ENCODE measurements at regions not wholly inside any gene's neighbourhood (a gene's known extent, or its start where the extent isn't known, plus 50 kb on each side); places are given as distances from the start of the nearest gene placed in this dataset.

DNA sequence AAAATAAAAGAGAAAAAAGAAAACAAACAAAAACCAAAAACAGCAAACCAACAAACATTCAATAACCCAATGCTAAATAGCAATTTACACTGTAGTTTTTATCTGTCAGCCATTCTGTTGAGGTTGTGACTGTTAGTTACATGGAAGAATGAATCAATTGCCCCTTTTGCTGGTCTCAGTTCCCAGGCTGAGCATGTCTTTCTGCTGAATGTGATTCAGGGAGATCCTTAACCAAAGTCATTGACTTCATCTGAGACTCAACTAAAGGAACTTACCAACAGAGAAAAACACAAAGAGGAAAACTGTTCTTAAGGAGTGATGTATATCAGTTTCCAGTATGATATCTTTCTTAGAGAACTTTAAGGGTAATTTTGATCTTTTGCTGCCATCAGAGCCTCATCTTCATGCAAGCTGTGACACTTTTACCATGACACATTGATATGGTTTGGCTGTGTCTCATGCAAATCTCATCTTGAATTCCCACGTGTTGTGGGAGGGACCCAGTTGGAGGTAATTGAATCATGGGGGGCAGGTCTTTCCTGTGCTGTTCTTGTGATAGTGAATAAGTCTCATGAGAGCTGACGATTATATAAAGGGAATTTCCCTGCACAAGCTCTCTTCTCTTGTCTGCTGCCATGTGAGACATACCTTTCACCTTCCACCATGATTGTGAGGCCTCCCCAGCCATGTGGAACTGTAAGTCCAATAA lies 469.8 kb downstream of the KIF20B start:
- DNase-seq (no peak), ATAC-seq (no peak)
- Histone ChIP-seq H3K36me3 (no peaks in the 10 kb centered on the region), H3K4me1 (no peaks in the 10 kb centered on the region), H3K27ac (no peak overlapping the region), H3K9me3 (no peaks in the 10 kb centered on the region), H3K4me3 (no peak overlapping the region), H3K27me3 (no peaks in the 10 kb centered on the region)
- TF ChIP-seq, protein P1, sequence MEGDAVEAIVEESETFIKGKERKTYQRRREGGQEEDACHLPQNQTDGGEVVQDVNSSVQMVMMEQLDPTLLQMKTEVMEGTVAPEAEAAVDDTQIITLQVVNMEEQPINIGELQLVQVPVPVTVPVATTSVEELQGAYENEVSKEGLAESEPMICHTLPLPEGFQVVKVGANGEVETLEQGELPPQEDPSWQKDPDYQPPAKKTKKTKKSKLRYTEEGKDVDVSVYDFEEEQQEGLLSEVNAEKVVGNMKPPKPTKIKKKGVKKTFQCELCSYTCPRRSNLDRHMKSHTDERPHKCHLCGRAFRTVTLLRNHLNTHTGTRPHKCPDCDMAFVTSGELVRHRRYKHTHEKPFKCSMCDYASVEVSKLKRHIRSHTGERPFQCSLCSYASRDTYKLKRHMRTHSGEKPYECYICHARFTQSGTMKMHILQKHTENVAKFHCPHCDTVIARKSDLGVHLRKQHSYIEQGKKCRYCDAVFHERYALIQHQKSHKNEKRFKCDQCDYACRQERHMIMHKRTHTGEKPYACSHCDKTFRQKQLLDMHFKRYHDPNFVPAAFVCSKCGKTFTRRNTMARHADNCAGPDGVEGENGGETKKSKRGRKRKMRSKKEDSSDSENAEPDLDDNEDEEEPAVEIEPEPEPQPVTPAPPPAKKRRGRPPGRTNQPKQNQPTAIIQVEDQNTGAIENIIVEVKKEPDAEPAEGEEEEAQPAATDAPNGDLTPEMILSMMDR (IDR thresholded peaks at IDR 0.05): no peak
- no peak for TF ChIP-seq POLR2A (IDR thresholded peaks at IDR 0.05)
- 33% methylated on average over 2 of the region's 2 CpGs for WGBS (ENCODE audit: insufficient coverage, low coverage, low lambda C conversion rate, missing lambda C conversion rate)
- intact Hi-C loops (cut with DNase I): no loop called here

DNA sequence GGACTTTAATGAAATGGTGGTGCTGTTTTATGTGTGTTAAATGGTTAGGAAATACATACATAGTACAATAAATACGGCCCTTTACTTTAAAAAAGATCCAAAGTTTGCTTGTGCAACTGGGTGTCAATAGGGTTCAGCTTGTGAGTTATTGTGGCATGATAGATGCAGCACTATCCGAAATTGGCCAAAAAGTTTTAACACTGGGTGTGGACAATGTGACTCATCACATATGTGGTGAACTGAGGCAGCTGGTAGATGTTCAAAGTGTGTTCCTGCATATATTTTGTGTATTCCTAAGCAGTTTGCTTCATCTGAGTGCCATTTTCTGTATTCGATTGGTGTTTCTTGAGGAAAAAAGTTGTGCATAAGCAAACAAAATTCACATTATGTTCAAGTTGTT lies 473.1 kb downstream of the KIF20B start:
- H3K36me3 ChIP-seq: no peaks in the 10 kb centered on the region
- 40% methylated on average over 3 of the region's 3 CpGs for WGBS (ENCODE audit: insufficient coverage, low coverage, low lambda C conversion rate, missing lambda C conversion rate)
- H3K4me1 ChIP-seq: no peaks in the 10 kb centered on the region
- TF ChIP-seq POLR2A (IDR thresholded peaks at IDR 0.05): no peak
- TF ChIP-seq, protein P1 (IDR thresholded peaks at IDR 0.05): no peak
- no peaks in the 10 kb centered on the region for H3K9me3 ChIP-seq
- ATAC-seq (no peak), DNase-seq (no peak)
- H3K27me3 ChIP-seq: no peaks in the 10 kb centered on the region
- H3K4me3 ChIP-seq: no peak overlapping the region
- intact Hi-C loops (cut with DNase I): no loop called here
- no peak overlapping the region for H3K27ac ChIP-seq

GRCh38 chr10:90175161-90175681 lies 473.8 kb downstream of the KIF20B start:
- 56% methylated on average over 5 of the region's 7 CpGs for WGBS (ENCODE audit: insufficient coverage, low coverage, low lambda C conversion rate, missing lambda C conversion rate)
- DNase-seq (no peak), ATAC-seq (no peak)
- intact Hi-C loops (cut with DNase I): no loop called here
- no peak overlapping the region for H3K27ac ChIP-seq
- no peak for TF ChIP-seq POLR2A (IDR thresholded peaks at IDR 0.05)
- TF ChIP-seq, protein P1 (IDR thresholded peaks at IDR 0.05): no peak
- H3K27me3 ChIP-seq: no peaks in the 10 kb centered on the region
- H3K36me3 ChIP-seq: no peaks in the 10 kb centered on the region
- H3K4me1 ChIP-seq: no peaks in the 10 kb centered on the region
- H3K9me3 ChIP-seq: no peaks in the 10 kb centered on the region
- no peak overlapping the region for H3K4me3 ChIP-seq

DNA sequence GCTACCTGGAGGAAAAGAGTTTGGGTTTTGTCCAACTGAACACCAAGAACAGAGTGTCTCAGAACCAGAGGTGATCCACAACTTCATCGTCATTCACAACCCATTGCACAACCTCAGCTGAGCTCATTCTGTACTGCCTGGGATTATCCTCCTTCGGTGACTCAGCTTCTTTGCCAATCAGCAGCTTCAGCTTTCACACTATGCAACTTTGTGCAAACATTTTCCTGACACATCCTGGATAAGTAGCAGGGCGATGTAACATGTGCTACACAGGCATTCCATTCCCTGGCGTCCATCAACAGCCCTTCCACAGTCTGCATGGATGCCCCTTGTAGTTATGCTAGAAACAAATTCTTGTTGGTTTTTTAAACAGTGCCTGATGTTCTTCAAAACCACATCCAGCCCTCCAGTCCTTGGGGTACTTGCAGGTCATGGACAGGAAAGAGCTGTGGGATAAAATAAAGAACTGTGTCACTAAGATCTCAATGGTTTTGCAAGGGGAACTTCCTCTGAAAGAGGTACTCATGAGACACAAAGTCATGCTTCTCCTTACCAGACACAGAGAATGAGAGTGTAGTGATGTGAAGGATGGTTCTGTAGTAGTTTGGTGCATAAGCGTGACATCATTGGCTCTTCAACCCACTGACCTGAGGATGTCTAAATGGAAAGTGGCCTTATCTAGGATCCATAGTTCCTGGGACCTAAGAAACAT lies 478.5 kb downstream of the KIF20B start:
- DNase-seq (no peak), ATAC-seq (no peak)
- Histone ChIP-seq H3K4me1 (no peaks in the 10 kb centered on the region), H3K4me3 (no peak overlapping the region), H3K36me3 (no peaks in the 10 kb centered on the region), H3K27me3 (no peaks in the 10 kb centered on the region), H3K27ac (no peak overlapping the region), H3K9me3 (no peaks in the 10 kb centered on the region)
- intact Hi-C loops (cut with DNase I): no loop called here
- no peak for TF ChIP-seq POLR2A (IDR thresholded peaks at IDR 0.05)
- TF ChIP-seq, protein P1 (IDR thresholded peaks at IDR 0.05): no peak
- WGBS (ENCODE audit: insufficient coverage, low coverage, low lambda C conversion rate, missing lambda C conversion rate): 53% methylated on average over 4 of the region's 5 CpGs
